SK-N-MC (cell line): ENCODE measurements at regions not wholly inside any gene's neighbourhood (a gene's known extent, or its start where the extent isn't known, plus 50 kb on each side); places are given as distances from the start of the nearest gene placed in this dataset.
A peak's percentile ranks its signal among the peaks of the same experiment; 100 is the strongest.

Experiments
- DNase-seq: peaks from one replicate; pipeline ENCODE4 v3.0.0-alpha.2; 2011; ENCODE audit warnings: low read depth, low spot score
- H3K27ac ChIP-seq: fragments of 200-600 bp; sonication (generic); 2 replicates; pipeline ENCODE4 v1.5.1; 2016; ENCODE audit warnings: mixed run types
- H3K36me3 ChIP-seq: fragments of 200-600 bp; sonication (generic); 2 replicates; pipeline ENCODE4 v1.6.1; 2017; ENCODE audit warnings: antibody characterized with exemption, low read length, mixed read lengths; ENCODE audit not compliant: insufficient read depth
- H3K4me3 ChIP-seq: fragments of 200-600 bp; sonication (generic); 2 replicates; pipeline ENCODE4 v1.5.1; 2016
- H3K9ac ChIP-seq: fragments of 200-600 bp; sonication (generic); 2 replicates; pipeline ENCODE4 v1.8.0; 2017; ENCODE audit warnings: mixed run types, mixed read lengths; ENCODE audit not compliant: insufficient read length
- H3K9me3 ChIP-seq: fragments of 200-600 bp; sonication (generic); 2 replicates; pipeline ENCODE4 v1.6.1; 2017; ENCODE audit warnings: low read depth, mild to moderate bottlenecking, antibody characterized with exemption, low read length, moderate library complexity, mixed read lengths
- EZH2 ChIP-seq: fragments of 200-600 bp; sonication (generic); IDR thresholded peaks from one replicate; pipeline ENCODE4 v1.6.1; 2017; ENCODE audit warnings: antibody characterized with exemption
- FOXP2 ChIP-seq: optimal IDR thresholded peaks from 2 replicates; pipeline ENCODE3; 2011; ENCODE audit warnings: mild to moderate bottlenecking, moderate library complexity; ENCODE audit not compliant: insufficient read depth; ENCODE audit errors: extremely low read length, control extremely low read depth
- POLR2AphosphoS5 ChIP-seq: IDR thresholded peaks from 2 replicates; pipeline ENCODE4 v1.6.1; 2012; ENCODE audit warnings: mild to moderate bottlenecking, low read depth, low read length, borderline replicate concordance

DNA sequence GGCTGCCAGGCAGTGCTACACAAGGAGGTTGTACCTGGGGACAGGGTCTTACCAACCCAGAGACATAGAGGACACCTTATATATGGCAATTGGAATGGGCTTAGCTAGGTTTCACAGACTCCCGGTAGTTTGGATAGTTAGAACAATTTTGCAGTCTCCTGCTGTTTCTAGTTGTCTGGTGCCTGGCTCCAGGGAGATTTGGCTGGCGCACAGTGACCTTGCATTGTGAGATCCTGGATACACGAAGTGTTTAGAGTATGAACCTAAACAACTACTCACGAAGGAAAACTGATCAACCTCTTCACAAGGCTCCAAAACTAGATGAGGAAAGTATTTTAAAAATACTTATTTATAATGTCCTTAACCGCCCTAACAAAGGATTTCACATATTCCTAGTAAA lies 614.7 kb downstream of the FAM181B start:
- Histone ChIP-seq H3K4me3 (no peak overlapping the region), H3K9ac (no peak overlapping the region), H3K36me3 (no peaks in the 10 kb centered on the region), H3K9me3 (no peaks in the 10 kb centered on the region), H3K27ac (no peak overlapping the region)
- no peak for DNase-seq
- TF ChIP-seq FOXP2 (no peak), POLR2AphosphoS5 (no peak), EZH2 (no peak)

DNA sequence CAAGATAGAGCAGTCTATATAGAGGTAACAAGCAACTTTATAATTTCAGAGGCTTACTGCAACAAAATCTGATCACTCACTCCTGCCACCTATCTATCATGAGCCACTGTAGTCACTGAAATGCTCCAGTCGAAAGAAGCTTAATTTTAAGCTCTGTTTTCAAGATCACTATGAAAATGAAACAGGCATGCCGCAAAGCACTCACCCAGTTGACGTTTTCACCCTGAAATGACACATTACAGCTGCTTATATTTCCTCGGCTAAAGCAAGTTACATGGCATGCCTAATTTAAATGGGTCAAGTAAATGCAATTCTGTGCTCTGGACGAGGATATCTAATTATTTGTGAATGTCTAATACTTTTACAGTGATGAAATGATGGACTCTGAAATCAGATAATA lies 616.3 kb downstream of the FAM181B start:
- DNase-seq, result no peak
- Histone ChIP-seq H3K9ac (no peak overlapping the region), H3K36me3 (no peaks in the 10 kb centered on the region), H3K4me3 (no peak overlapping the region), H3K27ac (no peak overlapping the region), H3K9me3 (no peaks in the 10 kb centered on the region)
- TF ChIP-seq EZH2, result no peak
- no peak for TF ChIP-seq POLR2AphosphoS5
- TF ChIP-seq FOXP2, result no peak

DNA sequence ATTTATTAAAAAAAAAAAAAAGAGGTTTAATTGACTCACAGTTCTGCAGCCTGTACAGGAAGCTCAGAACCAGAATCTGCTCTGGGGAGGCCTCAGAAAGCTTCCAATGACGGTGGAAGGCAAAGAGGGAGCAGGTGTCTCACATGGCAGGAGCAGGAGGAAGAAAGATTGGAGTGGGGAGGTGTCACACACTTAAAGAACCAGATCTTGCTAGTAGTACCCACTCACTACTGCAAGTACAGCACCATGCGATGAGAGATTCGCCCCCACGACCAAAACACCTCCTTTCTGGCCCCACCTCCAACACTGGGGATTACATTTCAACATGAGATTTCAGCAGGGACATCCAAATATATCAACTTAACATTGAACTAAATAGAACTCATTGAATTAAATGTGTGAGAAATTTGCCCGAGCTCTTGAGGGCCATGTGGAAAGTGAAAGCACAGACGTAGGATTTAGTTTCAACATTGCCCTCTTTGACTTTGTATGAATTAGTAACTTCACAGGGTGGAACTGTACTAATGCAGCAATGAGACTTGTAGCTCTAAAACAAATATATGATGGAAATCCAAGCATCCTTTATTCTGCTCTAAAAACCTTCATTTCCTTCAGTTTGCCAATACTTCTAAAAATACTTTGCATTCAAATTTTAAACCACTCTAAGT lies 628.2 kb downstream of the FAM181B start:
- DNase-seq, result no peak
- Histone ChIP-seq H3K36me3 (no peaks in the 10 kb centered on the region), H3K4me3 (no peak overlapping the region), H3K9me3 (no peaks in the 10 kb centered on the region; the same call in 1 of the 2 replicates), H3K27ac (no peak overlapping the region), H3K9ac (no peak overlapping the region)
- TF ChIP-seq FOXP2 (no peak), EZH2 (no peak), POLR2AphosphoS5 (no peak)

DNA sequence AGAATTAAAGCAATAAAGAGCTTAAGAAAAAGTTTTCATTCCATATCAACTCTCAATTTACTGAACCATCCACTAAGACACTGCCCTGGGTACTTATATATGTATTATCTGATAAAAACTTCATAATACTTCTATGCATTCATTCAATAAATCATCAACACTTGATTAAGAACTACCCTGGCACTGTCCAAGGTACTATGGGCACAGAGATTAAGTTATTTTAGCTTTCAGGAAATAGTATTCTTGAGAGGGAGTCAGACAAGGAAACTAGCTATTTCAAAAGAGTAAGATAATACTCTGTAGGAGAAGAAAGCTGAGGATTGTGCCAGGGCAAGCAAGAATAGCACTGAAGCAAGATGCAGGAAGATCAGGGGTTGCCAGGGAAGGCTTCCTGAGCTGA lies 640.8 kb downstream of the FAM181B start:
- TF ChIP-seq POLR2AphosphoS5 (no peak), FOXP2 (no peak), EZH2 (no peak)
- Histone ChIP-seq H3K36me3 (no peaks in the 10 kb centered on the region), H3K27ac (no peak overlapping the region), H3K4me3 (no peak overlapping the region), H3K9me3 (no peaks in the 10 kb centered on the region), H3K9ac (no peak overlapping the region)
- no peak for DNase-seq

DNA sequence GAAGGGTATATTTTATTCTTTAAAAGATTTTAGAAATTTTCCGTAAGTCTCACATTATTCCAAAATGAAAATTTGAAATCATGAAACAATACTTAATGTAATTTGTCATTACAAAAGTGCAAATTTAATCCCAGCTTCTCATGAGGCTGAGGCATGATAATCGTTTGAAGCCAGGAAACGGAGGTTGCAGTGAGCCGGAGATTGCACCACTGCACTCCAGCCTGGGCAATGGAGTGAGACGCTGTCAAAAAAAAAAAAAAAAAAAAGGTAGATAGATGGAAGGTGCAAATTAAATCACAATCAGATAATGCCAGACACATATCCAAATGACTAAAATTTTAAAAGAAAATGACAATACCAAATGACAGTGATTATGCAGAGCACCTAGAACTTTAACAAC lies 644.2 kb downstream of the FAM181B start:
- TF ChIP-seq POLR2AphosphoS5 (no peak), FOXP2 (no peak), EZH2 (no peak)
- Histone ChIP-seq H3K9ac (no peak overlapping the region), H3K4me3 (no peak overlapping the region), H3K9me3 (no peaks in the 10 kb centered on the region), H3K36me3 (no peaks in the 10 kb centered on the region), H3K27ac (no peak overlapping the region)
- DNase-seq, result no peak

DNA sequence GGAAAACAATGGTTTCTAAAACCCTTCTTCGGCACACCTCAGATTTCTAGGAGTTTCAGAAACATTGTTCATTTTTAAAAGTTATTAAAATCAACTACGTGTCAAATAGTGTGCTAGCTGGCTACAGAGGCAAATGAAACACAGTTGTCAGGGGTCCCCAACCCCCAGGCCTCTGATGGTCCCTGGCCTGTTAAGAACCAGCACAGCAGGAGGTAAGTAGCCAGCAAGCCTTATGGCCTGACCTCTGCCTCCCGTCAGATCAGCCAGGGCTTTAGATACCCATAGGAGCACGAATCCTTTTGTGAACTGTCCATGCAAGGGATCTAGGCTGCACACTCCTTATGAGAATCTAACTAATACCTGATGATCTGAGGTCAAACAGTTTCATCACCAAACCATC lies 648.2 kb downstream of the FAM181B start:
- Histone ChIP-seq H3K36me3 (no peaks in the 10 kb centered on the region), H3K4me3 (no peak overlapping the region), H3K9me3 (no peaks in the 10 kb centered on the region), H3K27ac (no peak overlapping the region), H3K9ac (no peak overlapping the region)
- TF ChIP-seq POLR2AphosphoS5, result no peak
- TF ChIP-seq EZH2, result no peak
- TF ChIP-seq FOXP2, result no peak
- DNase-seq, result no peak

DNA sequence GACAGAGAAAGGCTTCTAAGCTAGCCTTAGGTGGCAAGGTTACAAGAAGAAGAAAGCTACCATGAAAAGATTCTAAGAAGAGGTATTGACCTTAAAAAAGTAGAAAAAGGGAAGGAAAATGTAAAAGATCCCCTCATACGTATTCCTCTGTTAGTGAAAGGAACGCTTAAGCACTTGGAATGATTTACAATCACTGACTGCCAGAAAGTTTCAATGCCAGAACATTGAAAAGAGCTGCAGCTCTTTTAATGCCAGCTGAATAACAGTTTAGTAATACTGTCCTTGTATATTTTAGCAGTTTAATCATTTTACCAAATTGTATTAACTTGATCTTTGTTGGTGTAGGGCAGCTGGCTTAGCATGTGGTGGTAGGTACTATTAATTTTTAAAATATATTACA lies 650.7 kb downstream of the FAM181B start:
- peak overlapping the region; percentile 4 for H3K9ac ChIP-seq
- no peak for DNase-seq
- no peak overlapping the region for H3K4me3 ChIP-seq
- H3K27ac ChIP-seq, result no peak overlapping the region
- H3K9me3 ChIP-seq, result no peaks in the 10 kb centered on the region
- TF ChIP-seq POLR2AphosphoS5, result no peak
- no peak for TF ChIP-seq FOXP2
- TF ChIP-seq EZH2, result no peak
- no peaks in the 10 kb centered on the region for H3K36me3 ChIP-seq

DNA sequence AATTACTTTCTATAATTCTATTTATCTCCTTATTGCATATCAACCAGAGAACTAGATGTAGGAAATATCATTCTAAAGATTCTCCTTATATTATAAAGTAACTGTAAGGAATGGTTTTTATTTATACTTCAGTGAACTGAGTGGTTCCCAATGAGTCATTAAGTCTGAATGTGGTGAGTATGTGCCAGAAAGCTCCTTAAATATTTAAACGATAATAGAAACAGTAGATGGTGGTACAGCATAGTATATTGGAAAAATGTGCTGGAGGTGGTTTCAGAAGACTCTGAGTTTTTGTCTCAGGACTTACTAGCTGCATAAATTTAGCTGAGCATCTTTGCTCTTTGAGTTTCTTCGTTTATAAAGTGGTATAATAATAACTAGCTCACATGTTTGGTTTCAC lies 653.5 kb downstream of the FAM181B start:
- no peak overlapping the region for H3K4me3 ChIP-seq
- H3K36me3 ChIP-seq, result no peaks in the 10 kb centered on the region
- DNase-seq, result no peak
- no peak overlapping the region for H3K27ac ChIP-seq
- H3K9me3 ChIP-seq, result no peaks in the 10 kb centered on the region
- TF ChIP-seq EZH2, result no peak
- no peak for TF ChIP-seq FOXP2
- no peak for TF ChIP-seq POLR2AphosphoS5
- no peak overlapping the region for H3K9ac ChIP-seq

DNA sequence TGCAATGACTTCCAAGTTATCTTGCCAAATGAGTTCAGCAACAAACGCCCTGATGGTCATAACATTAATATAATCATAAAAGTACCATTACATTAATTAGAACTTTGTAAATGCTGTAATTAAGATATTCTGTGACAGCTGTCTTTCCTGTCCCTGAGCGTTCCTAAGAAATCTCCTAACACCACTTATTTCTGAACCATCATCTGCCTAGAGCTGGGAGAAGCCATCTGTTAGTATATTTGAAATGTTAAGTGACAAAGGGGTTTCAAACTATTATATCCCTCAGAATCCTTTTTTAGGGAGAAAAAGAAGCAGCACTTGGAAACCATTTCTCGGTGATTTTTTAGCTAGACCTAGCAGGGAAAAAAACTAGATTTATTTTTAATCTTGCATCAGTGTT lies 657.5 kb downstream of the FAM181B start:
- H3K9me3 ChIP-seq, result no peaks in the 10 kb centered on the region
- no peak for DNase-seq
- H3K36me3 ChIP-seq, result no peaks in the 10 kb centered on the region
- no peak for TF ChIP-seq EZH2
- TF ChIP-seq FOXP2, result no peak
- TF ChIP-seq POLR2AphosphoS5, result no peak
- no peak overlapping the region for H3K9ac ChIP-seq
- no peak overlapping the region for H3K4me3 ChIP-seq
- H3K27ac ChIP-seq, result no peak overlapping the region
